Thyroid gland (tissue), 4 donors: ENCODE measurements at regions not wholly inside any gene's neighbourhood (a gene's known extent, or its start where the extent isn't known, plus 50 kb on each side); places are given as distances from the start of the nearest gene placed in this dataset.

Experiments
- CTCF ChIP-seq, 6 experiments: fragments of 200-600 bp in 3 of 6; fragments of 450-650 bp in 3 of 6; sonication (generic) in 3 of 6; IDR thresholded peaks; one replicate each; pipeline ENCODE4 v1.5.1; 2016 to 2019; ENCODE audit warnings: antibody characterized with exemption in 6 of 6, mild to moderate bottlenecking in 2 of 6, inconsistent platforms in 1 of 6, moderate library complexity in 1 of 6
- POLR2A ChIP-seq, 2 donors: fragments of 450-650 bp; IDR thresholded peaks; one replicate each; pipeline ENCODE4 v1.6.1; 2017; ENCODE audit warnings: antibody characterized with exemption in 2 of 2, mild to moderate bottlenecking in 2 of 2, moderate library complexity in 1 of 2

- TF ChIP-seq CTCF (IDR thresholded peaks at IDR 0.05) (no peak), POLR2A (IDR thresholded peaks at IDR 0.05) (no peak)
These were observed 738.2 kb downstream of the ARAP2 start for GRCh38 chr4:35506161-35506560.
